ENCODE measurements at regions not wholly inside any gene's neighbourhood (a gene's known extent, or its start where the extent isn't known, plus 50 kb on each side); places are given as distances from the start of the nearest gene placed in this dataset.
"Not testable (repeated sequence)": the region's sequence is repeated elsewhere in the genome, so short reads cannot be mapped to it uniquely, and the experiment has no call there.

DNA sequence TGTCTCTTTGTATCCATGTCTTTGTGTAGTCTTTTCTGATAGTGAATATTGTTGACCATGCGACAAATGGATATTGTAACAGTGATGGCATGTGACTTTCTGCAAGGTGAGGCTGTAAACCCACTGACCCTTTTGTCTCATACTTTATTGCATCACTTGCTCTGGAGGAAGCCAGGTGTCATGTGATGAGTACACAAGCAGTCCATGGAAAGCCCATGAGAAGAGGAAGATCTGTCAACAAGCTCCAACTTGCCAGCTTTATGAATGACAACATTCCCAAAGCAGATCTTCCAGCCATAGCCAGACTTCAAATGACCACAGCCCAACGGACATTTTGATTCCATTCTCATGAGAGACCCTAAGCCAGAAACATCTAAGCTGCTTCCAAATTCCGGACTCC is 450.1 kb upstream of the ACTBL2 start:
- DNase-seq: no peak

DNA sequence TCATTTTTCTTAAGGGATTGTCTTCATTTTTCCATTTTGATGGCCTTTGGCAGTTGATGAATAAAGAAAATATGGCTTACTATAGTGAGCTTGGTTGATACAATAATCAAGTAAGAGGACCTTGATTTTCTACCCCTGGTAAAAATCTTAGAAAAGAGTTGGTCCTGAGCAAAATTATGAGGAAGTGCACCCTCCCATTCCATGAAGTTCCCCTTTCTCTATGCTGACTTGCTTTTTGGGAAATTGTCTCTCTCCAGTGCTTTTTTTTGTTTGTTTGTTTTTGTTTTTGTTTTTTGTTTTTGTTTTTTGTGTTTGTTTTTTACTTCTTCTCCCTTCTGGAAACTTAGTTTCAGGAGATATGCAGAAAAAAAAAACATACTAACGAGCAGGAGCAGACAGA is 449.2 kb upstream of the ACTBL2 start:
- DNase-seq: no peak

DNA sequence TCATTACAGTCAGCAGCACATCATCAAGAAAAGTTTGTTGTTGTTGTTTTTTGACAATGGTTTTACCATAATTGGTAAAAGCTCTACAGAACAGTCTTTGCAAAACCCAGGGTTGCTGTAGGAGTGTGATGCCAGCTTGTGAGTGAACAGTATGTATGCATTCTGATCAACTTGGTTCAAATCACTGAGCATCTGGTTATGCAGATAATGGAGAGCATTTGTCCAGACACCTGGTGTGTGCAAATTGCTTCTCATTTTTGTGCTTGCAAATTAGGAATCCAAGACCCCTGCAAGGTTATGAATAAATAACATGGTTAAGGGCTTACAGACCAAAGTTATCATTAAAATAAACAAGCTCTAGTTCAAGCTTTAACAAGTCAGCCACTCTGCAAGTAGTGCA is 448.7 kb upstream of the ACTBL2 start:
- DNase-seq: no peak

DNA sequence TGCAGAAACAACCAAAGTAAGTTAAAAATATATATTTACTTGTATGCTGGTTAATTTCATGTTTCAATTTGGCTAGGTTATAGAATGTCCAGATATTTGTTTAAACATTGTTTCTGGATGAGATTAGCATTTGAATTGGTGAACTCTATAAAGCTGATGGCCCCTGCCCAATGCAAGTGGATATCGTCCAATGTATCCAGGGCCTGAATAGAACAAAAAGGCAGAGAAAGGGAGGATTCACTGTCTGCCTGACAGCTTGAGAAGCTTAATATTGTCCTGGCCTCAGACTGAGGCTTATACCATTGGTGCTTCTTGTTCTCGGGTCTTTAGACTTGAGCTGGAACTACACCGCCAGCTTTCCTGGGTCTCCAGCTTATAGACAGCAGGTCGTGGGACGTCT is 446.7 kb upstream of the ACTBL2 start:
- DNase-seq: no peak

DNA sequence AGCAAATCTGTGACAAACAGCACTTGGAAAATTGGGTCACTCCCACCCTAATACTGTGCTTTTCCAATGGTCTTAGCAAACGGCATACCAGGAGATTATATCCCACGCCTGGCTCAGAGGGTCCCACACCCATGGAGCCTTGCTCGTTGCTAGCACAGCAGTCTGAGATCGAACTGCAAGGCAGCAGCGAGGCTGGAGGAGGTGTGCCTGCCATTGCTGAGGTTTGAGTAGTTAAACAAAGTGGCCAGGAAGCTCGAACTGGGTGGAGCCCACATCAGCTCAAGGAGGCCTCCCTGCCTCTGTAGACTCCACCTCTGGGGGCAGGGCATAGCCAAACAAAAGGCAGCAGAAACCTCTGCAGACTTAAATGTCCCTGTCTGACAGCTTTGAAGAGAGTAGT is 440.5 kb upstream of the ACTBL2 start:
- DNase-seq: not testable (repeated sequence)

DNA sequence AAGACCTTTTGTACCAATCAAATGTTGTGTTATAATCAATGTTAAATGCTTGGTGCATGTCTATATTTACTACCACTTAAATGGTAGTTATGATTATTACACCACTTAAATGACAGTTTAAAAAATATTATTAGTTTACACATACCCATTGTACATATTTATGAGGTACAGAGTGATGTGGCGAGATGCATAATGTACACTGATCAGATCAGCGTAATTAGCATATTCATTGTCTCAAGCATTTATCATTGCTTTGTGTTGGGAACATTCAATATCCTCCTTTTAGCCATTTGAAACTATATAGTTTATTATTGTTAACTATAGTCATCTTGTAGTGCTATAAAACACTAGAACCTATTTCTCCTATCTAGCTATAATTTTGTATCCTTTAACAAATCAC is 434.4 kb upstream of the ACTBL2 start:
- no peak for DNase-seq

DNA sequence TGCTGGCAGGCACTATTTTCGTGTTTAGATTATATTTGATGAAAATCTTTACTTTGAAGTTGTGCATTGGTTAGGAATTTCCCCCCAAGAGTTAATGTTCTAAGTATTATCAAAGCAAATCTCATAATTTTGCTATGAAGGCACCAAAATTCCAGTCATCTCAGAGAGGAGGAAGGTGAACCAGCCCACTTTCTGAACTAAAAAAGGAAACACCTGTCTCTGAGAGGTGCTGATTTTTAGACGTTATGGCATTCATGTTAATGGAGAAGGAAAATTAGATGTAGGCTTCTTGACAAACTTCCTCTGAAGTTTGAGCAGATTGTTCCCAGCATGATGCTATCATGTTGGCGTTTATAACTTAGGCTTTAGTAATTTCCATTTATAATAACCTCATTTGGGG is 432.9 kb upstream of the ACTBL2 start:
- DNase-seq: no peak

DNA sequence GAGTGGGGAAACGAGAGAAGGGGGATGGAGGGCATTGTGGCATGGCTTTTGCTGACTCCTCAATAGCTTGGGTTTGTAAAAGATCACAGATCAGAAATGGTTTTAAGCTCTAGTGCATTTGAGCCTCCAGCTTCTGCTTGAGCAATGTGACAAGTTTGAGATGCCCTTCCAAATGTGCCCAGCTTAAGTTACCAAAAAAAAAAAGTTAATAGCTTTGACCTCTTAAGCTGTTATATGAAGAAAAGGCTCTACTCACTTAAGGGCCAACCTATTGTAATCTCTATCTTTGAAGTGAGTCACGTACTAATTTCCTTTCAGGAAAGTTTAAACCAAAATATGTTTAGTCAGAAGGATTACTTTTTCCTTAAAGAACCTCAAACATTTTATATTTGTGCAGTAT is 428.8 kb upstream of the ACTBL2 start:
- DNase-seq: no peak

DNA sequence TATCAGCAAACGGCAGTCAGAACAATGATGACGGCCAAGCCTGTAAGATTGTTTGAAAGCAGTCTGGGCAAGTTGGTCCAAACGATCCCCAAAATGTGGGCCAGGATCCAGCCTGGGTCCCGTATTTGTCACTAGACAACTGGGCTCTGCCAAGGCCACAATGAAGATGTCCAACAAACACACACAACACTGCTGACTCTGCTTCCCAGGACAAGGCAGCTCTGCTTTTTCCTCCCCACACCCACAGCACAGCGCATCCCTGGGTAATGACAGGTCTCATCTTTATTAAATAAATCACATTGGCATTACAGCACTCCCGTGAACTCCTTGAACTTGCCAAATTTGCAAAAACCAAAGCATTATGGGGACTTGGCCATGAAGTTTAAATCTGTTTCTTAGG is 424.1 kb upstream of the ACTBL2 start:
- DNase-seq: no peak

DNA sequence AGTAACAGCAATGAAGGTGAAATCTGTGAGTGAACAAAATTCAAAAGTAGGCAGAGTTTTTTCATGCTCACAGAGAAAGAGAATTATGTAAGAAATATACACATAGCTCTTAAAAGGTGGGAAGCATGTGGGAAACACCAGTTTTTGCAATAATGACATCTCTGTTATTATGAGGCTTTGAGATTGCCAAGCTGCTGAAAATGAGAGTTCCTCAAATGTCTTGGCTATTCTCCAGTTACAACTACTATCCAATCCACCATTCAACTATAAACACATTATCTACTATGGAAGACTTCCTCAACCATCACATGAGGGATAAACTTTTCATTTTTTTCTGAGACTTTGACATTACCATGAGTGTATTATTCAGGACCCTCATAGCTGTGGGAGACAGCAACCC is 420.8 kb upstream of the ACTBL2 start:
- DNase-seq: no peak

DNA sequence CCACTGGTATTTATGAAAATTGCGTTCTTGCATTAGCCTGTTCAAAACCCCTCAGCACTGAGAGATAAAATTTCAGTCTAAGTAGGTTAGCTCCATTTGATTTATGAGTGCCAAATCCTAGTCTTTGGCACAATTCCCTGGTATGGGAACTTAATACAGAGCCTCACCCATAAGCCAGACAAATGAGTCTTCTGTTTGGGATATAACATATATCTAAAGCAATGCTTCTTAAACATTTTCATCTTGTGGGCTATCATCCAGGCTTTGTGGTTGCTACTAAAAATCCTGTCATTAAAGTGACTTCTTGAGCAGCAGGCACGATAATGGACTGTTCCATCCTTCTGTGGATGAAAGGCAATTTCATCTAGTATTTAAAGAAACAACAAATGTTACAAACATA is 419.5 kb upstream of the ACTBL2 start:
- DNase-seq: no peak

DNA sequence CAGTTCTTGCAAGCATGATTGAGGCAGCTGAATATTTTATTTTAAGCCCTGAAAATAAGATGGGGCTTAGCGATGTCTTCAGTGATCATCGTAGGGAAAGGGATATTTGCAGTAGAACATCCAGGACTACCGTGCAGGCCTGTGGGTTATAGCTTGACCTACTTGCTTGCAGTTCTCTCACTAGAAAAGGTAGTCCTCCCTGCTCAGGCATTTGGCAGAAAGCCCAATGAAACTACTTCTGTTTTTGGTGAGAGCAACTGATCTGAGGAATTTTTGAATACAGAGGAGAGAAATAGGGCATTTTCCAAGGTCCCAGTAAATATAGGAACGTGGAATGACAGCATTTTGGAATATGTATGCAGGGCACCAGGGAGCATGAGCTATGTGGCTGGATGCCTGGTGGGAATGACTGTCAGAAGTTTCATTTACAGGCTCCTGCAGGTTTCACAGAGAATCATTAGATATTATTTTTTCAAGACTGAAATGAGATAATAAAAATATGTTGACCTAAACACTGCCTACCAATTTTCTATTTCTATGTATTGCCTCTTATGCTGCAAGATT is 417.9 kb upstream of the ACTBL2 start:
- DNase-seq: no peak

DNA sequence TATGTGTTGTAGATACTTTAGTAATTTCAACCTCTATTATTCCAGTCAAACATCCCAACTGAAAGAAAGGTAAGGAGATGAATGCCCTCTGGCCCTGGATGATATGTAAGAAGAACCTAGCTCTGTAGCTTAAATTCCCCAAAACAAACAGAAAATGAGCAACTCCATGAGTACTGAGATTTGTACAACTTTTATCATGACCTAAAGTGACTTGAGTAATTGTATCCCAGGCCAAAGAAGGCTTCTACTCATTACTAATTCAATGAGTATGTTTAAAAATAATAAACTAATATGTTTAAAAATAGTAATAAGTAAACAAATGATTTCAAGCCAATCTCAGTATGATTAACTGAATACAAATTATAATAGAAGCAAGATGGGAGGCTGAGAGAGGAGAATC is 414.0 kb upstream of the ACTBL2 start:
- DNase-seq: no peak

DNA sequence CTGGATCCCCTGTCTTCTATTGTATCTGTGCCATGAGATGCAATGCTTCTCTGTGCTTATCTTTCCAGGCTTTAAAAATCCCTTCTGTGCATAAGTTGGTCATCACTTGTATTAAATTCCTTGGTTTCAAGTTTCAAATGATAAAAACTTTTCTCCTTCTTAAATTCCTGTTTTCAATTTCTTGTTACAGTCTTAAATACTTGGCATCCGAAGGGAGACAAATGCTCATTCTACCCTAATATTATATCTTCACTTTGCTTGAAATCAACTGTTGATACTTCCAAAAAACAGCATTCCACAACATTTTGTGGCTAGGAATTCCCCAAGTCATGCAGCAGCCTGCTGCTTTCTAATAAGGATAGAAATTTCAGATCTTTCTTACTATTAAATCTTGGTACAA is 413.2 kb upstream of the ACTBL2 start:
- no peak for DNase-seq

DNA sequence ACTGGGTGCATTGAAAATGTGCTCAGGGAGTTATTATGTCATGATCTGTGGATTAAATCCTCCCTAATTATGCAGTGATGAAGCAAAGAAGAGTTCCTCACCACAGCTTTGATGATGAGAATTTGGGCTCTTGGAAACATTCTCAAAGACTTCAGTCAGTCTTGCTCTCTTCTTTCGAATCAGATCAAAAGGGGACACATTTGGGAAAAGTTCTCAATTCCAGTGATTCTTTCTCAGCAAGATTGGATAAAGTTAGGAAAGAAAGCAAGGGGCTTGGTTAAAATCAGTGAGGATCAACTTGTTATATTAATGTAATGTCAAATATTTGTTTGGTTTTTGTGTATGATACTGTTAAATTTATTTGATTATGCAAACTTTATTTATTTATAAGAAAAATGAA is 411.3 kb upstream of the ACTBL2 start:
- no peak for DNase-seq

DNA sequence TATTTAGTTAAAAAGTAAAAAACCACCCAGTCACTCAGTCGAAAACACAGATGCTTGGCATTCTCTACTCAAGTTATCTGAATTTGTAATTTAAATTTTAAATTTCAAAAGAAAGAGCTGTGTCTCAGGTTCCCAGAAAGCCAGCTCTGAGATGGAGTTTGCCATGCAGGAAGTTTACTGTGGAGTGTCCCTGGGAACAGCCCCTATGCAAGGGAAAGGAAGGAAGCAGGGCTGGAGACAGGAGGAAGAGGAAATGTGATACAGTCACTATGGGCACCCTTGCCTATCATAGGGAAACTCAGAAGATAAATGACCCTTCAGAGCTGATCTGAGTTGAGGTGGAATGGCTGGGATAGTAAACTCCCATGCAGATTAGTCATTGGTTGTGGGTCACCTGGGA is 408.8 kb upstream of the ACTBL2 start:
- DNase-seq: no peak

DNA sequence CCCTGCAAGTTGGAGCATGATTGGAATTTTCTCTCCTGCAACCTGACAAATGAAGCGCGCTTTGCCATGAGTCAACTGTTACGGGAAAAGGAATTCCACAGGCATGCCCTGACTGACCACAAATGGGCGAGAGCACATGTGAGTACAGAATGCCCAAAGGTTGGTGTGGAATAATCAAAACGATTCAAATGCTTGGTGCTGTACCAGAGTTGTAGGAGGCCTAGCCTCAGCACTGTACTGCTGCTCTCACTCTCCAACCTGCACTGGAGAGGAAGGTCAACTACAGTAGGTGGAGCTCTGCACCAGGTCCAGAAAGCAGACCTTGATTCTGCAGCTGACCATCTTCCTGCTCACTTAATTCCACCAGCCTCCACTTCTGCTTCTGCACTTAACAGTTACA is 406.9 kb upstream of the ACTBL2 start:
- DNase-seq: no peak

DNA sequence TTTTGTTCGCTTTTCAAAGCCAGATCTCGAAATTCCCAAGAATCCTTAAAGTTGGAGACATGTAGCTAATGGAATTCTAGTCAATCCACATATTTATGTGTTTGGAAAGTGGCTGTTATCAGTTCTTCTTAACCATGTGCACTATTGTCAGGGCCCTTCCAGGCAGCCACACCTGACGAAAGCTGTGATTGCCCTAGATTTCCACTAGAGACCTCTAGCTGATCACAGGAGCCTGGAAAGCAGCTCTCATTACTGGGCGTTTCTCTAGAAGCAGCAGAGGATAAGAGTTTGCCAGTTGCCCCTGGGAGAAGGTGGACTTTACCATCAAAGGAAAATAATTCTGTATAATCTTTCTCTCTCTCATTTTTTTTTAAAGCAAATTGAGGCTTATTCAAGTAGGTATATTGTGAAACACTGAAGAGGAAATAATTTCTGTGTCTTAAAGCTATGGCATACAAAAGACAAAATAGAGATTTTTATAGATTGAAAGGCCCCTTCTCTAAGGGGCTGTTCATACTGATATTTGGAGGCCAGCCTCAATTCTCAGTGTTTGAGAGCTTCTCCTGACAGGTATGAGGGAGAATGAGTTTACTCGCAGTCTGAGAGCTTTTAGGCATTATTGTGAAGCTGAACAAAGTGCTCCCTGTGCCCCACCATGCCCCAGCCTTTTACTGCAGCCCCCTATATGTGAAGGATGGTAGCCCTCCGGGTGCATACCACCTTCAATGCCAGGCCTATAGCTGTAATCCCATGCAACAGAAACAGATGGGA is 405.4 kb upstream of the ACTBL2 start:
- no peak for DNase-seq

DNA sequence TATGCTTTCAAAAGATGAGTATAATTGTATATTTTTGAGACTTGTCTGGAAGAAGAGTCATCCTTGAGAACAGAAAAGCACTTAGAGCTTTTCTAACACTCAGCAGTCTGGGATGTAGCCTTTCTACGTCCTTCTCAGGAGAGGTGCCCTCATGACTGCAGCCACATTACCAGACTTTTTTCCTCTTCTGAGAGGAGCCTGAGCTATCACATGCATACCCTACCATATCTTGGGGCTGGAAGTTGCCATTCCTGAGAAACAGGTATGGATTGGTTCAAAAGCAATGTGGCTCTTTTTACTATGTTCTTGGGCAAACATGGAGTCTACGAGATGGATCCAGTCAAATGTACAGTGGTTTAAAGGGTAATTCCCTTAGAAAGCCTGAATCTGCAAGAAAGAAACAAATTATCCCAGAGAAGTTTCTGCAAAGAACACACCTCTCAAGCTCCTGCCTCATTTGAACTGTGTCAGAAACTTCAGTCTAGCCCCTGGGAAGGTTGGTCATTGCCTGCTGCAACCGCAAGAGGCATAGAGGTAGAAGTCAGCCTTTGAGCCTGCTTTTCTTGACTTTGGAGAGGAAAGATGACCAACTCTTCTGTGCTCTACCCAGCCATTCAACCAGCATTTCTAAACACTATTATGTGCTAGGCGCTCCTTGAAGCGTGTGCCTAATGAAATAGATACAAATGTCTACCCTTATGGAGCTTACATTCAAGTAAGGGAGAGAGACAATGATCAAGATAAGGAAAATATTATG is 401.9 kb upstream of the ACTBL2 start:
- DNase-seq: no peak

DNA sequence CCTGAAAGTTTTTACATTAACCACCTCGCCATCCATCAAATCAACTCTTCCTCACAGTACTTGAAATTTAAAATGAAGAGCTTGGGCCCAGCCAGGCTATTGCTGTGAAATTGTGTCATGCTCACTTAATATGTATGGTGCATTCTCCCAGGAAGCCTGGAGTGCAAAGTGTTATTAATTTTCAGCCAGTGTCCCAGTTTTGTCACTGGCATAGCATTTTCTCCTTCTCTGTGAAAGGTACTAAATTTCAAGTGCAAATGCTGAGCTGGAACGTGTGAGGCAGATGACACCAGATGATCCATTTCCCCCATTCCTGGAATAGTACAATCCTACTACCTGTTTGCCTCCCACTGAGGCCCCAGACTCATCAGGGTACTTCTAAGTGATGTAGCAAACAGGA is 397.6 kb upstream of the ACTBL2 start:
- no peak for DNase-seq

DNA sequence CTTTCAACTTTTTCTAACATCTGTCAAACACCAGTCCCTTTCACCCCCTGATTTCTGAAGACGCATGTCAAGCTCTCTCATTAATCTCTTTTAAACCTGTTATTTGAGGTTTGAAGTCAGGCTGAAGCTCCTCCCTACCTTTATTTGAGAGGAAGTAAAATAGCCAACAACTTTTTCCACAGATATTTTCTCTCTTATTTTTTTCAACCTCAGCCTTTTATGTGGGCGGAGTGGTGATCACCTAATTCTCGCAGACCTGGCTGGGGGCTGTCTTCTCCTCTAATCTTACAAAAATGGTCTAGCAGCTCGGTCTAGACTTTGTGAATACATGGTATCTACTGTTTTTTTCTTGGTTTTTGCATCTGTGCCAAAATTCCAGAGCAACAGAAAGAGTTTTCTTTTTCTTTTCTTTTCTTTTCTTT is 395.7 kb upstream of the ACTBL2 start:
- no peak for DNase-seq

DNA sequence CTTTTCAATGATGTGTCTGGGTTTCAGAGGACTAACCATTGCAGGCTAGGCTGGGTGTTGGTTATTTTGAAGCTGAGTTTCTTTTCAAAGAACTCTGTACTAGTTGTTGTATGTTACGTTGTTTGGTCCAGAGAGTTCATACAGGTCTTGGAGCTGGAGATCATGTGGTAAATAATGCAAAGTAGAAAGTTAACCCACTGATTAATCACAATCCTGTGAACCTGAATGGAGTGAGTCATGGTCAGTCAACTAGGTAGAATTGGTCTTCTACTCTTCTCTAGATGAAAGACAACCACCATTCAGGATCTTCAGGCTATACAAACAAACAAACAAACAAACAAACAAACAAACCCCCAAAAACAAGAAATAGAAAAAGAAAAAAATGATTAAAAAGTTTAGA is 388.9 kb upstream of the ACTBL2 start:
- no peak for DNase-seq

DNA sequence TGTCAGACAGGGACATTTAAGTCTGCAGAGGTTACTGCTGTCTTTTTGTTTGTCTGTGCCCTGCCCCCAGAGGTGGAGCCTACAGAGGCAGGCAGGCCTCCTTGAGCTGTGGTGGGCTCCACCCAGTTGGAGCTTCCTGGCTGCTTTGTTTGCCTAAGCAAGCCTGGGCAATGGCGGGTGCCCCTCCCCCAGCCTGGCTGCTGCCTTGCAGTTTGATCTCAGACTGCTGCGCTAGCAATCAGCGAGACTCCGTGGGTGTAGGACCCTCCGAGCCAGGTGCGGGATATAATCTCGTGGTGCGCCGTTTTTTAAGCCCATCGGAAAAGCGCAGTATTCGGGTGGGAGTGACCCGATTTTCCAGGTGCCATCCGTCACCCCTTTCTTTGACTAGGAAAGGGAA is 387.7 kb upstream of the ACTBL2 start:
- DNase-seq: not testable (repeated sequence)

DNA sequence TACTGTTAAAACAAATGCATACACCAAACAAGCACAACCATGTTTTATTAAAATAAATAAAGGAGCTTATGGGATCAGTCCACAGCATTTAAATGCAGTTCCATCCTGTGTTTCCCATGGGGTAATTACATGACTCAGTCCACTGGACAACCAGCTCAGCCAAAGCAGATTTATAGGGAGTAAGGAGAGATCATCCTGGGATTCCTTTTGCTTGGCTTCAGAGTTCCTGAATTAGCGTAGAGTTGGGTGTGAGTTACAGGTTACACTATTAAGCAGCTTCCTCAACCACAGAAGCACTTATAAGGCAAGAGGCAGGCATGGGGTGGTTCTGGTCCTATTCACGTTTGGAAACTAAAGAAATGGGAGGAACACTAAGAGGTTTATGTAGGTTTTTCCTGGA is 381.1 kb upstream of the ACTBL2 start:
- no peak for DNase-seq
